ENCODE measurements at regions not wholly inside any gene's neighbourhood (a gene's known extent, or its start where the extent isn't known, plus 50 kb on each side); places are given as distances from the start of the nearest gene placed in this dataset.

- no peak for DNase-seq (ENCODE audit: low read depth)
These were observed 311.7 kb downstream of the PMP22 start for GRCh38 chr17:14953405-14953804.

- DNase-seq (ENCODE audit: low read depth): no peak
These were observed 314.4 kb downstream of the PMP22 start for GRCh38 chr17:14950686-14951085.

- DNase-seq (ENCODE audit: low read depth): no peak
These were observed 314.9 kb downstream of the PMP22 start for GRCh38 chr17:14950216-14950615.

GRCh38 chr17:14947671-14948070 is 317.5 kb downstream of the PMP22 start:
- DNase-seq (ENCODE audit: low read depth): no peak

GRCh38 chr17:14946481-14946880 is 318.6 kb downstream of the PMP22 start:
- no peak for DNase-seq (ENCODE audit: low read depth)

GRCh38 chr17:14942526-14943190 is 322.5 kb downstream of the PMP22 start:
- peak; percentile 20 for DNase-seq (ENCODE audit: low read depth)

- no peak for DNase-seq (ENCODE audit: low read depth)
These were observed 324.2 kb downstream of the PMP22 start for GRCh38 chr17:14940938-14941265.

- DNase-seq (ENCODE audit: low read depth): no peak
These were observed 324.8 kb downstream of the PMP22 start for GRCh38 chr17:14940108-14940937.

GRCh38 chr17:14935845-14936485 is 329.2 kb downstream of the PMP22 start:
- no peak for DNase-seq (ENCODE audit: low read depth)

GRCh38 chr17:14935139-14935841 is 329.8 kb downstream of the PMP22 start:
- no peak for DNase-seq (ENCODE audit: low read depth)

- DNase-seq (ENCODE audit: low read depth): no peak
These were observed 331.4 kb downstream of the PMP22 start for GRCh38 chr17:14933676-14934075.

GRCh38 chr17:14926526-14927122 is 338.5 kb downstream of the PMP22 start:
- DNase-seq (ENCODE audit: low read depth): peak; percentile 40

- no peak for DNase-seq (ENCODE audit: low read depth)
These were observed 339.1 kb downstream of the PMP22 start for GRCh38 chr17:14926073-14926472.

GRCh38 chr17:14925498-14925897 is 339.6 kb downstream of the PMP22 start:
- DNase-seq (ENCODE audit: low read depth): no peak

GRCh38 chr17:14923981-14924380 is 341.1 kb downstream of the PMP22 start:
- DNase-seq (ENCODE audit: low read depth): no peak

GRCh38 chr17:14922411-14922810 is 342.7 kb downstream of the PMP22 start:
- DNase-seq (ENCODE audit: low read depth): no peak

- DNase-seq (ENCODE audit: low read depth): no peak
These were observed 343.2 kb downstream of the PMP22 start for GRCh38 chr17:14921936-14922335.

GRCh38 chr17:14919631-14920213 is 345.4 kb downstream of the PMP22 start:
- no peak for DNase-seq (ENCODE audit: low read depth)

- DNase-seq (ENCODE audit: low read depth): no peak
These were observed 346.0 kb downstream of the PMP22 start for GRCh38 chr17:14919094-14919493.

GRCh38 chr17:14918540-14918939 is 346.6 kb downstream of the PMP22 start:
- no peak for DNase-seq (ENCODE audit: low read depth)

- no peak for DNase-seq (ENCODE audit: low read depth)
These were observed 354.2 kb downstream of the PMP22 start for GRCh38 chr17:14910916-14911315.

Data from HT1080 (cell line).